ENCODE measurements at regions not wholly inside any gene's neighbourhood (a gene's known extent, or its start where the extent isn't known, plus 50 kb on each side); places are given as distances from the start of the nearest gene placed in this dataset.

DNA sequence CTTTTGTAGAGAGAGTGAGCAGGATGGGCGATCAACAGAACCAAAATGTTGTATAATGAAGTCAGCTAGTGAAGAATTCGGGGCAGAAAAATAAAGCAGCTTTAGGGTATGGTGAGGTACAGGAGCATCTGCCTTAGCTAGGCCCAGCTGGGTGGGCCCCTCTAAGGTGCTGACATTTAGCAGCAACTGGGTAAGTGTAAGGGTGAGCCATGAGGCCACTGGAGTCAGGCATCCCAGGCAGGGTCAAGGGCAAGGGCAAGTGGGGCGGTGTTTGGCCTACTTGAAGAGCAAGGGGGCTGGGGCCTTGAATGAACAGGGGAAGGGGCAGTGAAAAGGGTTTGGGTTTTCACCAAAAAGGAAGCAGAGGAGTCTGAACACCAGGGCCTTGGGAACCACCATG, 583.6 kb downstream of the BCL11B start:
- TF ChIP-seq, protein P1, sequence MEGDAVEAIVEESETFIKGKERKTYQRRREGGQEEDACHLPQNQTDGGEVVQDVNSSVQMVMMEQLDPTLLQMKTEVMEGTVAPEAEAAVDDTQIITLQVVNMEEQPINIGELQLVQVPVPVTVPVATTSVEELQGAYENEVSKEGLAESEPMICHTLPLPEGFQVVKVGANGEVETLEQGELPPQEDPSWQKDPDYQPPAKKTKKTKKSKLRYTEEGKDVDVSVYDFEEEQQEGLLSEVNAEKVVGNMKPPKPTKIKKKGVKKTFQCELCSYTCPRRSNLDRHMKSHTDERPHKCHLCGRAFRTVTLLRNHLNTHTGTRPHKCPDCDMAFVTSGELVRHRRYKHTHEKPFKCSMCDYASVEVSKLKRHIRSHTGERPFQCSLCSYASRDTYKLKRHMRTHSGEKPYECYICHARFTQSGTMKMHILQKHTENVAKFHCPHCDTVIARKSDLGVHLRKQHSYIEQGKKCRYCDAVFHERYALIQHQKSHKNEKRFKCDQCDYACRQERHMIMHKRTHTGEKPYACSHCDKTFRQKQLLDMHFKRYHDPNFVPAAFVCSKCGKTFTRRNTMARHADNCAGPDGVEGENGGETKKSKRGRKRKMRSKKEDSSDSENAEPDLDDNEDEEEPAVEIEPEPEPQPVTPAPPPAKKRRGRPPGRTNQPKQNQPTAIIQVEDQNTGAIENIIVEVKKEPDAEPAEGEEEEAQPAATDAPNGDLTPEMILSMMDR (IDR thresholded peaks at IDR 0.05; ENCODE audit: borderline replicate concordance, control extremely low read depth, extremely low read depth, insufficient read depth, missing control alignments): no peak
- no peak for DNase-seq (ENCODE audit: low spot score)
- in situ Hi-C loops (cut with MboI; ENCODE audit: low sequenced_read_pairs, unreplicated experiment): no loop called here

DNA sequence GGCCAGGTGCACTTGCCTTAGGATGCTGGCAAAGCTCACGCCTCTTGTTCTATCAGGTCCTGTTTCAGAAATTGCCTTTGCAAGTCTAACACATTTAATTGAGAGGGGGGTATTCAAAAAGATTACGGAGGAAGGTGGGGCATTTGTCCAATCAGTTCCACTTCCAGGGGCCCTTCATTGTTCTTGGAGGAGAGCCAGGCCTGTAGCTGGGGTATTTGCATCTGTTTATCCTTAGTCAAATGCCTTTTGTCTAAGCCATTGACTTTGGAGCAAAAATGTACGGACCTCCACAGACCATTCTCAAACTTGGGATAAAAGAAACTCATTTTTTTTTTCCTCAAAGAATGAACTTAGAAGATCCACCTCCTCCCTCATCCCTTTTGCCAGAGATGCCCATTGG, 582.0 kb downstream of the BCL11B start:
- TF ChIP-seq, protein P1 (IDR thresholded peaks at IDR 0.05; ENCODE audit: borderline replicate concordance, control extremely low read depth, extremely low read depth, insufficient read depth, missing control alignments): no peak
- DNase-seq (ENCODE audit: low spot score): no peak
- in situ Hi-C loops (cut with MboI; ENCODE audit: low sequenced_read_pairs, unreplicated experiment): no loop called here

DNA sequence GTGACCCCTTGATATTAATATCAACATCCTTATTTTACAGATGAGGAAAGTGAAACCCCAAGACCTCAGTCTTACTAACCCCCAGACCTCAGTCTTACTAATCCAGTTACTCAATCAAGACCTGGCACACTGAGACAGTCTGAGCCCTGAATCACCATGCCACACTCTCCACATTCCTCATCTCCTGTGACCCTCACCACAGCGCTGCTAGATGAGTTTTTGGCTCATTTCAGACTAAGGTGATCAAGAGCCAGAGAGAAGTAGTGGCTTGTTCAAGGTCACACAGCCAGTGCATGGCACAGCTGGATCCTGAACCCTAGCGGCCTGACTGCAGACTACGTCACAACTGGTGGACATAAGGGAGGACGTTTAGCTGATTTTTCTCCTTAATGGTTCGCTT, 579.2 kb downstream of the BCL11B start:
- in situ Hi-C loops (cut with MboI; ENCODE audit: low sequenced_read_pairs, unreplicated experiment): no loop called here
- TF ChIP-seq, protein P1 (IDR thresholded peaks at IDR 0.05; ENCODE audit: borderline replicate concordance, control extremely low read depth, extremely low read depth, insufficient read depth, missing control alignments): no peak
- DNase-seq (ENCODE audit: low spot score): no peak

DNA sequence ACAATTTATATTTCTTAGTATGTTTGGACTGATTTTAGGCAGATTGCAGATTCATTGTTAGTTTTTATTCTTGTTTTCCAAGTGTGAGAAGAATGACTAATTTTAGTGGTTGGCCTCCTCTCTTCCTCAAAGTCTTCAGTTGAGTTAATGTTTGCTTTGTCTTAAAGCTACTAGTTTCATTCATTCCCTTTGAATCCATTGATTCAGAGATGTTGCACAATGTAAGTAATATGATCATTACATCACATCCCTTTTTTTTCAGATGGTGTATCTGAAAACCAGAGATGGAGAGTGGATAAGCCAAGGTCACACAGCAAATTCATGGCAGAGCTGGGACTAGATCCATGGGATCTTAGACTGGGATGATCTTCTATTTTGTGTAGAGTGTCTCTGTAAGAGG, 577.5 kb downstream of the BCL11B start:
- DNase-seq (ENCODE audit: low spot score): no peak
- in situ Hi-C loops (cut with MboI; ENCODE audit: low sequenced_read_pairs, unreplicated experiment): no loop called here
- TF ChIP-seq, protein P1 (IDR thresholded peaks at IDR 0.05; ENCODE audit: borderline replicate concordance, control extremely low read depth, extremely low read depth, insufficient read depth, missing control alignments): no peak

DNA sequence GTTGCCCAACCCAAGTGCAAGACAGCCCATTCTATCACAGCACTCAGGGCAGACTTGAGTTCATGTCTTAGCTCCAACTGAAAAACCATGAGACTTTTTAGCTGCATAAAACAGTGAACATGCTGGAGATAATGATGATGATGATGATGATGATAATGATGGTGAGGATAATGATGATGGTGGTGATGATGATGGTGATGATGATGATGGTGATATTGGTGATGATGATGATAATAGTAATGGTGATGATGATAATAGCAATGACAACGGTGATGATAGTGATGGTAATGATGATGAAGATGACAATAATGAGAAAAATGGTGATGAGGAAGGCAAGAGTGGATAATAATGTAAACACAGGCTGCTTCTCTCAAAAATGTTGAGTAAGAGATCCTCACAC, 576.2 kb downstream of the BCL11B start:
- no peak for DNase-seq (ENCODE audit: low spot score)
- TF ChIP-seq, protein P1 (IDR thresholded peaks at IDR 0.05; ENCODE audit: borderline replicate concordance, control extremely low read depth, extremely low read depth, insufficient read depth, missing control alignments): no peak
- in situ Hi-C loops (cut with MboI; ENCODE audit: low sequenced_read_pairs, unreplicated experiment): no loop called here

DNA sequence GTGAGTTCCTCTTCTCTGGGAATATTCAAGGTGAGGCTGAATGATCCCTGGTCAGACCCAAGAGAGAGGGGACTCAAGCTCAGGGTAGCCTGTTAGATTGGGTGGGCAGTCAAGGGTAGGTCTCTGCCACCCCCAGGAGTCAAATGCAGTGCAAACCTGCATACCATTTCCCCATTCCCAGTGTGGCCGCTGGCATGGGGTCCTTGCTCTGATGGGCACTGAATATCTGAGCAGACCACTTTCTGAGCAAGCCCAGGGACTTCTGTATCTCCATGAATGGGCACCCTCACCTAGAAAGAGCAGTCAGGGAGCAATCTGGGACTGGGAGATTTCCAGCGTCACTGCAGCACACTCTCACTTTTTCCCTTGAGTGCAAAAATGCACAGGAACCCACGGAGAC, 573.7 kb downstream of the BCL11B start:
- no peak for DNase-seq (ENCODE audit: low spot score)
- TF ChIP-seq, protein P1 (IDR thresholded peaks at IDR 0.05; ENCODE audit: borderline replicate concordance, control extremely low read depth, extremely low read depth, insufficient read depth, missing control alignments): no peak
- in situ Hi-C loops (cut with MboI; ENCODE audit: low sequenced_read_pairs, unreplicated experiment): no loop called here

DNA sequence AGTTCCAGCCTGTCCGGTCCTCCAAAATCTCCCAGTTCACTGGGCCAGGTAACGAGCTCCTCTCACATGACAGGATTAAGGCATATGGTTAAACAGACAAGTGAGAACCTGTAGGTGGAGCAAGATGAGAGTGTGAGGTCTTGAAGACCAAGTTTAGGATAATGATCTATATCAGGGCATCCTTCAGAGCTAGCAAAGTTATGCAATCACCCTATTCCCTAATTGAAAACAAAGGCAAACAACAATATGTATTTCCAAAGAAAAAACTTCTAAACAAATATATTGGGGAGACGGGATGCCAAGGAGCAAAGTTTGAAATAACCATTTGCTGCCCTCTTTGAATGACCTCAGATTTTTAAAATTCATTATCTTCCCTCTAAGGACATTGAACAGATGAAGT, 571.2 kb downstream of the BCL11B start:
- DNase-seq (ENCODE audit: low spot score): no peak
- in situ Hi-C loops (cut with MboI; ENCODE audit: low sequenced_read_pairs, unreplicated experiment): no loop called here
- TF ChIP-seq, protein P1 (IDR thresholded peaks at IDR 0.05; ENCODE audit: borderline replicate concordance, control extremely low read depth, extremely low read depth, insufficient read depth, missing control alignments): no peak
